HEK293T (cell line): ENCODE measurements at regions not wholly inside any gene's neighbourhood (a gene's known extent, or its start where the extent isn't known, plus 50 kb on each side); places are given as distances from the start of the nearest gene placed in this dataset.

ENCODE experiments used
- BHLHE40 ChIP-seq: fragments of 450-650 bp; IDR thresholded peaks from 2 replicates; pipeline ENCODE4 v1.6.1; 2016; ENCODE audit warnings: mild to moderate bottlenecking, moderate library complexity, borderline replicate concordance
- CTBP1 ChIP-seq: fragments of 450-650 bp; IDR thresholded peaks from 2 replicates; pipeline ENCODE4 v1.6.1; 2016; ENCODE audit warnings: borderline replicate concordance
- FOXA1 ChIP-seq: fragments of 450-650 bp; IDR thresholded peaks from 2 replicates; pipeline ENCODE4 v1.6.1; 2016; ENCODE audit warnings: mild to moderate bottlenecking
- FOXM1 ChIP-seq: fragments of 450-650 bp; IDR thresholded peaks from 2 replicates; pipeline ENCODE4 v1.6.1; 2017; ENCODE audit warnings: mild to moderate bottlenecking, borderline replicate concordance
- HDGF ChIP-seq: fragments of 450-650 bp; IDR thresholded peaks from 2 replicates; pipeline ENCODE4 v1.6.1; 2017; ENCODE audit warnings: antibody characterized with exemption, borderline replicate concordance
- L3MBTL2 ChIP-seq: fragments of 450-650 bp; conservative IDR thresholded peaks from 2 replicates; pipeline ENCODE4 v1.6.1; 2016; ENCODE audit warnings: mild to moderate bottlenecking
- SP1 ChIP-seq: fragments of 450-650 bp; IDR thresholded peaks from 2 replicates; pipeline ENCODE4 v1.6.1; 2017
- ZNF384 ChIP-seq: fragments of 450-650 bp; IDR thresholded peaks from 2 replicates; pipeline ENCODE4 v1.6.1; 2016

DNA sequence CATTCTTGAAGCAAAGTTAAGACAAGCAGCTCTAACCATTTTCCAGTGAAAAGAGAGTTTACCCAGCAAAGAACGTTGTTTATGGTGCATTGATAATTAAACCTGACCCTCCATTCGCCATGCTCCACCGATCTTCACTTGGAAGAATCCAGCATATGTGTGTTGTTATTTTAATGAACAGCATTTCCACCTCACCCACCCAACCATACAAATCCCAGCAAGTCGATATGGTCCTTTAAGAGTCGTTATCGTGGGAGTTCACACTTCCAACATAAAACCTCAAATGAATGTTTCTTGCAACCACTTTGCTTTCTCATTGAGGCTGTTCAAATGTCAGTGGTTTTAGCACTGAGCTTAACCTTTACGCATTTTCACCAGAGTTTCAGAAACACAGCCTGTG, 147.4 kb upstream of the LDB2 start:
- TF ChIP-seq HDGF, result no peak
- TF ChIP-seq BHLHE40, result no peak
- TF ChIP-seq L3MBTL2, result no peak
- no peak for TF ChIP-seq SP1
- TF ChIP-seq ZNF384, result no peak
- no peak for TF ChIP-seq FOXM1
- TF ChIP-seq FOXA1, result no peak
- TF ChIP-seq CTBP1, result no peak
